GM12878 (cell line): ENCODE measurements at regions not wholly inside any gene's neighbourhood (a gene's known extent, or its start where the extent isn't known, plus 50 kb on each side); places are given as distances from the start of the nearest gene placed in this dataset.

Source experiments
- ATAC-seq: fragments of 200-7000 bp; cut with Tn5 transposase; 3 replicates; pipeline ENCODE4 v1.9.1; 2020; ENCODE audit warnings: mild to moderate bottlenecking, moderate library complexity
- BruUV-seq: library from RNA; stranded (reverse); fragments of 400-500 nt; replicated peaks from 2 replicates; lab custom pipeline; 2021; lab: Mats Ljungman, UMichigan
- CTCF ChIA-PET: fragments of 300-600 bp; sonication (Branson Sonifier 250); formaldehyde crosslinking; extraction: SDS; loops from one replicate; lab custom pipeline; 2021; ENCODE audit warnings: inconsistent platforms; lab: Yijun Ruan, JAX
- POLR2A ChIA-PET: fragments of 350-600 bp; formaldehyde crosslinking; extraction: SDS; loops from one replicate; lab custom pipeline; 2021; ENCODE audit warnings: inconsistent platforms; lab: Charles Lee
- RAD21 ChIA-PET: fragments of 300-600 bp; sonication (Branson Sonifier 250); formaldehyde crosslinking; loops from one replicate; lab custom pipeline; 2023; ENCODE audit warnings: antibody characterized with exemption; ENCODE audit not compliant: unreplicated experiment; lab: Charles Lee
- SMC1A ChIA-PET: fragments of 300-600 bp; sonication (Branson Sonifier 250); formaldehyde crosslinking; loops from one replicate; lab custom pipeline; 2023; ENCODE audit not compliant: unreplicated experiment, uncharacterized antibody; lab: Charles Lee
- DNase-seq: peaks from one replicate; pipeline ENCODE4 v3.0.0-alpha.2; 2011; ENCODE audit warnings: low read depth, low spot score
- FAIRE-seq: peaks from 3 replicates; lab custom pipeline; 2011; peaks lifted over from hg19 to GRCh38; lab: Jason Lieb, UNC
- H2AFZ ChIP-seq: 2 replicates; pipeline ENCODE4 v1.6.0; 2011; ENCODE audit warnings: low read depth, low read length, control low read depth; ENCODE audit not compliant: control insufficient read depth
- H3K27ac ChIP-seq: 2 replicates; pipeline ENCODE4 v1.5.1; 2011; ENCODE audit warnings: control low read depth; ENCODE audit not compliant: control insufficient read depth, insufficient read depth
- H3K27me3 ChIP-seq, 2 experiments: replicated peaks in 1 of 2; 2 replicates each; pipeline versions ENCODE4 v1.6.0 to v1.6.1; 2011; ENCODE audit warnings: low read length in 1 of 2; ENCODE audit not compliant: control insufficient read depth in 2 of 2, insufficient read depth in 2 of 2
- H3K36me3 ChIP-seq, 2 experiments: 2 replicates each; pipeline ENCODE4 v1.5.1; 2011; ENCODE audit warnings: low read length in 1 of 2; ENCODE audit not compliant: control insufficient read depth in 2 of 2, insufficient read depth in 2 of 2
- H3K4me1 ChIP-seq: 2 replicates; pipeline ENCODE4 v1.6.1; 2011; ENCODE audit warnings: mild to moderate bottlenecking, low read length, moderate library complexity, mixed read lengths; ENCODE audit not compliant: control insufficient read depth, insufficient read depth
- H3K4me2 ChIP-seq: 2 replicates; pipeline ENCODE4 v1.6.0; 2011; ENCODE audit warnings: control low read depth; ENCODE audit not compliant: control insufficient read depth, insufficient read depth
- H3K4me3 ChIP-seq: fragments of 200-600 bp; sonication (generic); 2 replicates; pipeline ENCODE4 v1.5.1; 2016
- H3K79me2 ChIP-seq: 2 replicates; pipeline ENCODE4 v1.6.0; 2011; ENCODE audit warnings: low read length; ENCODE audit not compliant: control insufficient read depth, insufficient read depth
- H3K9ac ChIP-seq: 2 replicates; pipeline ENCODE4 v1.8.0; 2011; ENCODE audit warnings: low read length, control low read depth, mixed read lengths; ENCODE audit not compliant: control insufficient read depth, insufficient read depth
- H3K9me3 ChIP-seq: replicated peaks from 3 replicates; pipeline ENCODE4 v1.5.1; 2011; ENCODE audit warnings: mild to moderate bottlenecking, low read length; ENCODE audit not compliant: control insufficient read depth, insufficient read depth
- H4K20me1 ChIP-seq: 2 replicates; pipeline ENCODE4 v1.6.0; 2011; ENCODE audit not compliant: control insufficient read depth, insufficient read depth
- E4F1 ChIP-seq: fragments of 450-650 bp; IDR thresholded peaks from 2 replicates; pipeline ENCODE4 v1.6.1; 2018; ENCODE audit warnings: borderline replicate concordance, mild to moderate bottlenecking; ENCODE audit not compliant: partially characterized antibody
- FOS ChIP-seq: IDR thresholded peaks from 3 replicates; pipeline ENCODE4 v1.6.1; 2011; ENCODE audit warnings: borderline replicate concordance; ENCODE audit not compliant: insufficient read length; ENCODE audit errors: extremely low read depth
- HDAC6 ChIP-seq: fragments of 200-600 bp; sonication (generic); IDR thresholded peaks from one replicate; pipeline ENCODE4 v1.8.0; 2017; ENCODE audit warnings: antibody characterized with exemption; ENCODE audit not compliant: unreplicated experiment
- JUNB ChIP-seq: IDR thresholded peaks from 2 replicates; pipeline ENCODE4 v1.6.1; 2016; ENCODE audit warnings: antibody characterized with exemption, mild to moderate bottlenecking
- MXI1 ChIP-seq: fragments of 150-350 bp; IDR thresholded peaks from 2 replicates; pipeline ENCODE4 v1.6.1; 2011; ENCODE audit warnings: low read depth, mild to moderate bottlenecking, inconsistent platforms, low read length, improper control_type of control experiment
- POLR2A ChIP-seq: IDR thresholded peaks from 2 replicates; pipeline ENCODE4 v1.6.1; 2011; ENCODE audit warnings: low read depth, mild to moderate bottlenecking, low read length
- POU2F2 ChIP-seq: IDR thresholded peaks from 3 replicates; pipeline ENCODE4 v1.6.1; 2011; ENCODE audit warnings: low read depth, mild to moderate bottlenecking, low read length, borderline replicate concordance
- PRDM15 ChIP-seq: fragments of 450-650 bp; formaldehyde crosslinking; IDR thresholded peaks from 2 replicates; pipeline ENCODE4 v1.4.0; 2020; ENCODE audit warnings: mild to moderate bottlenecking, moderate library complexity
- RELA ChIP-seq: fragments of 450-650 bp; IDR thresholded peaks from 2 replicates; pipeline ENCODE4 v1.8.0; 2014; ENCODE audit warnings: borderline replicate concordance; ENCODE audit not compliant: partially characterized antibody
- RFX5 ChIP-seq: IDR thresholded peaks from 2 replicates; pipeline ENCODE4 v1.6.1; 2011; ENCODE audit warnings: low read depth, low read length, improper control_type of control experiment
- RUNX3 ChIP-seq: IDR thresholded peaks from 2 replicates; pipeline ENCODE4 v1.6.1; 2012; ENCODE audit warnings: low read length, inconsistent platforms
- SPI1 ChIP-seq: IDR thresholded peaks from 2 replicates; pipeline ENCODE4 v1.6.1; 2011; ENCODE audit warnings: low read depth, mild to moderate bottlenecking, low read length, moderate library complexity, borderline replicate concordance; ENCODE audit not compliant: insufficient read depth
- SUZ12 ChIP-seq: fragments of 200-600 bp; sonication (generic); IDR thresholded peaks from one replicate; pipeline ENCODE4 v1.6.1; 2018; ENCODE audit warnings: antibody characterized with exemption, mild to moderate bottlenecking; ENCODE audit not compliant: unreplicated experiment
- TCF7 ChIP-seq: IDR thresholded peaks from 2 replicates; pipeline ENCODE4 v1.6.1; 2014; ENCODE audit warnings: antibody characterized with exemption, borderline replicate concordance
- ZNF217 ChIP-seq: fragments of 450-650 bp; IDR thresholded peaks from 2 replicates; pipeline ENCODE4 v1.6.1; 2017; ENCODE audit warnings: antibody characterized with exemption, mild to moderate bottlenecking
- ZNF622 ChIP-seq: fragments of 450-650 bp; IDR thresholded peaks from 2 replicates; pipeline ENCODE4 v1.6.1; 2017; ENCODE audit warnings: mild to moderate bottlenecking, inconsistent platforms
- ZSCAN29 ChIP-seq: fragments of 450-650 bp; IDR thresholded peaks from 2 replicates; pipeline ENCODE4 v1.6.1; 2017; ENCODE audit warnings: mild to moderate bottlenecking, moderate library complexity
- WGBS: methylation state at CpG from one replicate; pipeline ENCODE4 v1.1.6; 2016; ENCODE audit warnings: low lambda C conversion rate; ENCODE audit not compliant: insufficient replicate concordance, insufficient coverage; ENCODE audit errors: missing lambda C conversion rate; 5-methylcytosine and 5-hydroxymethylcytosine counted together
- in situ Hi-C: fragments of 300-500 bp; cut with MboI; formaldehyde crosslinking; loops from 9 replicates; pipeline ENCODE4 v1.14.3; 2018; ENCODE audit warnings: mixed read lengths
- intact Hi-C: fragments of 100-400 bp; cut with micrococcal nuclease; formaldehyde crosslinking; loops from one replicate; pipeline ENCODE4 v1.14.2; 2022; ENCODE audit not compliant: unreplicated experiment

GRCh38 chrX:83336454-83336853 is 171.6 kb upstream of the POU3F4 start:
- Histone ChIP-seq H3K79me2 (no peaks in the 10 kb centered on the region), H3K27me3 (no peaks in the 10 kb centered on the region), H3K36me3 (no peaks in the 10 kb centered on the region)
- POLR2A ChIA-PET = no interaction called here
- ATAC-seq = no peak
- TF ChIP-seq RELA (no peak), SPI1 (no peak), JUNB (no peak), RUNX3 (no peak), POU2F2 (no peak), RFX5 (no peak), HDAC6 (no peak), FOS (no peak), TCF7 (no peak), ZNF622 (no peak), ZNF217 (no peak), E4F1 (no peak), MXI1 (no peak), ZSCAN29 (no peak), SUZ12 (no peak), PRDM15 (no peak), POLR2A (no peak)
- TF ChIP-seq, all 136 proteins: peak for 0
- Histone ChIP-seq H3K9ac (no peak overlapping the region), H3K9me3 (no peaks in the 10 kb centered on the region), H2AFZ (no peak overlapping the region), H3K4me2 (no peak overlapping the region), H3K27ac (no peak overlapping the region), H3K4me1 (no peaks in the 10 kb centered on the region), H4K20me1 (no peaks in the 10 kb centered on the region), H3K4me3 (no peak overlapping the region)
- no TSS peak for BruUV-seq
- DNase-seq = no peak
- 59% methylated on average over 1 of the region's 1 CpG for WGBS
- in situ Hi-C loops (no loop called here), intact Hi-C loops (no loop called here)
- ChIA-PET CTCF (no interaction called here), SMC1A (no interaction called here), RAD21 (no interaction called here)
- FAIRE-seq = no peak
